Peyer's patch (tissue), 4 donors: ENCODE measurements at regions not wholly inside any gene's neighbourhood (a gene's known extent, or its start where the extent isn't known, plus 50 kb on each side); places are given as distances from the start of the nearest gene placed in this dataset.

ENCODE experiments used
- DNase-seq, 3 donors: peaks; one replicate each; pipeline ENCODE4 v3.0.0-alpha.2; 2017 to 2019
- H3K27ac ChIP-seq, 4 donors: fragments of 200-600 bp; sonication (generic); one replicate each; pipeline ENCODE4 v1.5.1; 2016 to 2019
- H3K27me3 ChIP-seq, 2 donors: fragments of 200-600 bp; sonication (generic); one replicate each; pipeline ENCODE4 v1.5.1; 2019
- H3K36me3 ChIP-seq, 3 donors: fragments of 200-600 bp; sonication (generic); one replicate each; pipeline ENCODE4 v1.5.1; 2016 to 2019
- H3K4me1 ChIP-seq, 4 donors: fragments of 200-600 bp; sonication (generic); one replicate each; pipeline ENCODE4 v1.5.1; 2016 to 2019
- H3K4me3 ChIP-seq, 4 donors: fragments of 200-600 bp; sonication (generic); 1 replicate in 3 of 4; 2 replicates in 1 of 4; pipeline ENCODE4 v1.5.1; 2016 to 2019; ENCODE audit warnings: mild to moderate bottlenecking in 1 of 4
- H3K9me3 ChIP-seq, 4 donors: fragments of 200-600 bp; sonication (generic); one replicate each; pipeline ENCODE4 v1.5.1; 2016 to 2019; ENCODE audit warnings: mild to moderate bottlenecking in 1 of 4
- CTCF ChIP-seq, 6 experiments: fragments of 450-650 bp in 4 of 6; fragments of 200-600 bp in 2 of 6; sonication (generic) in 1 of 6; IDR thresholded peaks; one replicate each; pipeline ENCODE4 v1.5.1; 2017 to 2019; ENCODE audit warnings: antibody characterized with exemption in 6 of 6, mild to moderate bottlenecking in 3 of 6, moderate library complexity in 1 of 6
- POLR2A ChIP-seq, 2 donors: fragments of 450-650 bp; IDR thresholded peaks; one replicate each; pipeline ENCODE4 v1.5.1; 2017; ENCODE audit warnings: antibody characterized with exemption in 2 of 2, mild to moderate bottlenecking in 2 of 2, moderate library complexity in 2 of 2

DNA sequence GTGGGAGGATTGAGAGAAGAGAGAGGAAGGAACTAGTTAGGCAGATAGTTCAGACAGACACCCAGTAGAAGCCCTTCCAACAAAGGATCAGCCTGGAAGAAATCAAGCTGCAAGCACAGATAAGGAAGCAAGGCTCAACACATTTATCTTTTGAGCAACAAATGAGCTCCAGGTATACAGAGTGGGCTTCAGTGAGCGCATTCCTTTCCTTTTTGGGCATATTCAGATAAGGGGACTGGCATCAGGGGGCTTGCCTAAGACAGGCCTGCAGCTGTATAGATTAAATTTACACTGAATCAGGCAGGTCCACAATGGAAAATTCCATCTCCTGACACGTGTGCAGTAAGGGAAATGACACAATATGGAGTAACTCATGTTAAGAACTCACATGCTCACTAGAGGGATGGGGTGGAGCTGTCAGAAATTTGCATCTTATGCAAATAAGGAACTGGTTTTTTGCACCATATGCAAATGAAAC lies 147.2 kb downstream of the AKR1D1 start:
- no peaks in the 10 kb centered on the region for H3K4me1 ChIP-seq
- peaks cover 0 to 6% (median 0%) of the 10 kb centered on the region in 4 donors for H3K9me3 ChIP-seq
- no peak for DNase-seq
- no peaks in the 10 kb centered on the region for H3K36me3 ChIP-seq
- TF ChIP-seq POLR2A (IDR thresholded peaks at IDR 0.05) = no peak
- TF ChIP-seq CTCF (IDR thresholded peaks at IDR 0.05) = no peak
- H3K27ac ChIP-seq = no peak overlapping the region
- H3K4me3 ChIP-seq = no peak overlapping the region
- H3K27me3 ChIP-seq = no peaks in the 10 kb centered on the region

- H3K9me3 ChIP-seq = no peaks in the 10 kb centered on the region
- DNase-seq = no peak
- TF ChIP-seq CTCF (IDR thresholded peaks at IDR 0.05) (no peak), POLR2A (IDR thresholded peaks at IDR 0.05) (no peak)
- H3K27ac ChIP-seq = no peak overlapping the region
- no peaks in the 10 kb centered on the region for H3K27me3 ChIP-seq
- H3K4me3 ChIP-seq = no peak overlapping the region
- H3K36me3 ChIP-seq = no peaks in the 10 kb centered on the region
- H3K4me1 ChIP-seq = no peaks in the 10 kb centered on the region
These were observed 149.8 kb downstream of the AKR1D1 start for GRCh38 chr7:138226001-138226476.

DNA sequence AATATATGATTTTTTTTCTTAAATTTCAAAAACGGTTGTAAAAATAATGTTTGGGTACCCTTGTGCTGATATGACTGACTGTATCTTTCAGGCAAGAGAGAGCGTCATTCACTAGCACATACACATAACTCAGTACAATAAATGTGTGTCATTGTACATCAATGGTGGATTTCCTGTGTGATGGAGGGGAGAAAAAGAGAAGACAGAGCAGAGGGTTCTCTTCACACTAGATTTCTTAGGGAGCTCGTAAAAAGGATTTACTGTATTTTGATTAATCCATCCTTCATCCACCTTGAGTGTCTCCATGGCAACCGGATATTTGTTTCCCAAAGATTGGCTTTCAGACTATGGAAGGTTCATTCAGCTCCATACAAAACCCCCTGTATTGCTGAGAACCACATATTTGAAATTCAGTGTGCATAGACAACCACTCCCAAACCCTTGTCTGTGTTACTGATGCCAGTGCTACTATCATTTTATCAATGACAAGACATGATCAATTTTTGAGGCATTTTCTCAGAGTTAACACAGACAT lies 150.6 kb downstream of the AKR1D1 start:
- TF ChIP-seq CTCF (IDR thresholded peaks at IDR 0.05) (no peak), POLR2A (IDR thresholded peaks at IDR 0.05) (no peak)
- no peak for DNase-seq
- H3K36me3 ChIP-seq = no peaks in the 10 kb centered on the region
- no peak overlapping the region for H3K27ac ChIP-seq
- no peaks in the 10 kb centered on the region for H3K27me3 ChIP-seq
- no peaks in the 10 kb centered on the region for H3K4me1 ChIP-seq
- no peak overlapping the region for H3K4me3 ChIP-seq
- no peaks in the 10 kb centered on the region for H3K9me3 ChIP-seq

- H3K27me3 ChIP-seq = no peaks in the 10 kb centered on the region
These were observed 151.9 kb downstream of the AKR1D1 start for GRCh38 chr7:138228119-138228518.

DNA sequence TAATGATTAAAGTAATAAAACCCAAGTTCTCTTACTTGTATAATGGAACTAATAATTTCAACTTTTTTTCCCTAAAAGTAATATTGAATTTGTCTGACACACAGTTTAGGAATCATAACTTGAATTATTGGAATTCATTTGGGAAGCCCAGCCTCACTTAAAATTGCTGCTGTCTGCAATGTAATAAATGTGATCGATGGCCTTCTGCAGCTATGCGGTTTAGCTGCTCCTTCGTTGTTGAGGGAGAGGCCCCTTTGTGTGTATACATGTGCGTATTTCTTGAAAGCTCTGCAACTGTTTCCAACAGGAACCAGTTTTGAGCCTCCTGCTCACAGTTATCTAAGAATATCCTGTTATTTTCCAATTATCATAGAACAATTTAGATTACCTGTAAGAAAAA lies 152.5 kb downstream of the AKR1D1 start:
- H3K4me1 ChIP-seq = no peaks in the 10 kb centered on the region
- DNase-seq = no peak
- TF ChIP-seq POLR2A (IDR thresholded peaks at IDR 0.05) (no peak), CTCF (IDR thresholded peaks at IDR 0.05) (no peak)
- no peaks in the 10 kb centered on the region for H3K36me3 ChIP-seq
- no peaks in the 10 kb centered on the region for H3K9me3 ChIP-seq
- H3K27ac ChIP-seq = no peak overlapping the region
- H3K27me3 ChIP-seq = no peaks in the 10 kb centered on the region
- no peak overlapping the region for H3K4me3 ChIP-seq

More at GRCh38 chr7:138228119-138228518, 151.9 kb downstream of the AKR1D1 start:
- Histone ChIP-seq H3K36me3 (no peaks in the 10 kb centered on the region), H3K9me3 (no peaks in the 10 kb centered on the region), H3K4me1 (no peaks in the 10 kb centered on the region), H3K4me3 (no peak overlapping the region), H3K27ac (no peak overlapping the region)
- TF ChIP-seq POLR2A (IDR thresholded peaks at IDR 0.05) (no peak), CTCF (IDR thresholded peaks at IDR 0.05) (no peak)
- no peak for DNase-seq

DNA sequence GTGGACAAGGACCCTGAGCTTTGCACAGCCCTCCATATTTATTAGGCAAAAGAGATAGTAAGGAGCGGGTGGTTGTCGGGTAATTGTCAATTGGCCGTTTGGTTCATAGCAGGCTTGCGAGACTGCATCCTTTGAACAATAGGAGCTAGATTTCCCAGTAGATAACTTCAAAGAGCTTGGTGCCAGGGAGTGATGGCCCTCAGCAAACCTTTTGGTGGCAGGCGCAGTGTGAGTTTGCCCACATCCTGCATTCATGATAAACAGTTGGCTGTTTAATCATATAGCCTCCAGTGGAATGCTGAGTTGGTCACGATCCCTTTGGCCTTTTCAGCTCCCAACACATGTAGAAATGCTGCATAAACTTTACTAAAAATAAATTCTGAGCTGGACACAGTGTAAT lies 156.9 kb downstream of the AKR1D1 start:
- Histone ChIP-seq H3K4me3 (no peak overlapping the region), H3K4me1 (no peaks in the 10 kb centered on the region), H3K36me3 (no peaks in the 10 kb centered on the region), H3K27ac (no peak overlapping the region), H3K9me3 (no peaks in the 10 kb centered on the region), H3K27me3 (no peaks in the 10 kb centered on the region)
- no peak for DNase-seq
- TF ChIP-seq CTCF (IDR thresholded peaks at IDR 0.05) (no peak), POLR2A (IDR thresholded peaks at IDR 0.05) (no peak)
